Caco-2 (cell line): ENCODE measurements at regions not wholly inside any gene's neighbourhood (a gene's known extent, or its start where the extent isn't known, plus 50 kb on each side); places are given as distances from the start of the nearest gene placed in this dataset.

ENCODE experiments used
- BruUV-seq: library from RNA; stranded (reverse); fragments of 400-500 nt; replicated peaks from 2 replicates; lab custom pipeline; 2021; lab: Mats Ljungman, UMichigan
- CTCF ChIA-PET: fragments of 300-600 bp; sonication (Branson Sonifier 250); formaldehyde crosslinking; loops from one replicate; lab custom pipeline; 2022; ENCODE audit warnings: antibody characterized with exemption; lab: Charles Lee
- POLR2A ChIA-PET: fragments of 300-600 bp; sonication (Branson Sonifier 250); formaldehyde crosslinking; loops from one replicate; lab custom pipeline; 2022; ENCODE audit warnings: antibody characterized with exemption; lab: Charles Lee
- DNase-seq, 2 experiments: peaks; one replicate each; pipeline versions ENCODE4 v3.0.0 to v3.0.0-alpha.2; 2020 to 2022
- H3K27me3 ChIP-seq: replicated peaks from 2 replicates; pipeline ENCODE4 v1.6.0; 2011; ENCODE audit warnings: low read length; ENCODE audit not compliant: control insufficient read depth, insufficient read depth
- H3K36me3 ChIP-seq: 2 replicates; pipeline ENCODE4 v1.5.1; 2011; ENCODE audit warnings: low read length; ENCODE audit not compliant: control insufficient read depth, insufficient read depth
- H3K4me1 ChIP-seq: fragments of 250-450 bp; sonication (Bioruptor Pico); 2 replicates; pipeline ENCODE4 v1.5.1; 2020; ENCODE audit warnings: mild to moderate bottlenecking
- H3K4me3 ChIP-seq: 2 replicates; pipeline ENCODE4 v1.5.1; 2011; ENCODE audit warnings: low read depth, mild to moderate bottlenecking, control low read depth, low read length
- H3K9me3 ChIP-seq: fragments of 250-450 bp; sonication (Bioruptor Pico); 2 replicates; pipeline ENCODE4 v1.5.1; 2020; ENCODE audit warnings: mild to moderate bottlenecking, moderate library complexity
- H3K27ac Mint-ChIP-seq: one replicate; pipeline ENCODE4 v1.8.0; 2022; ENCODE audit warnings: mixed read lengths; ENCODE audit not compliant: unreplicated experiment
- H3K27me3 Mint-ChIP-seq: one replicate; pipeline ENCODE4 v1.8.0; 2022; ENCODE audit warnings: mixed read lengths; ENCODE audit not compliant: insufficient read depth, unreplicated experiment
- H3K36me3 Mint-ChIP-seq: one replicate; pipeline ENCODE4 v1.8.0; 2022; ENCODE audit warnings: mild to moderate bottlenecking, mixed read lengths; ENCODE audit not compliant: insufficient read depth, unreplicated experiment
- H3K4me1 Mint-ChIP-seq: one replicate; pipeline ENCODE4 v1.8.0; 2022; ENCODE audit warnings: low read depth, mixed read lengths; ENCODE audit not compliant: unreplicated experiment
- H3K4me3 Mint-ChIP-seq: one replicate; pipeline ENCODE4 v1.8.0; 2022; ENCODE audit warnings: mild to moderate bottlenecking, moderate library complexity, mixed read lengths; ENCODE audit not compliant: unreplicated experiment
- H3K9me3 Mint-ChIP-seq: one replicate; pipeline ENCODE4 v1.8.0; 2022; ENCODE audit warnings: mixed read lengths; ENCODE audit not compliant: unreplicated experiment
- CTCF ChIP-seq, 2 experiments: fragments of 200-600 bp in 1 of 2; IDR thresholded peaks; 1 replicate in 1 of 2; 2 replicates in 1 of 2; pipeline versions ENCODE4 v1.5.1 to v1.8.0; 2011 to 2022; ENCODE audit warnings: antibody characterized with exemption in 1 of 2, control low read depth in 1 of 2, inconsistent platforms in 1 of 2, low read depth in 1 of 2, low read length in 1 of 2, mild to moderate bottlenecking in 1 of 2, moderate library complexity in 1 of 2; ENCODE audit not compliant: insufficient read depth in 1 of 2, severe bottlenecking in 1 of 2, unreplicated experiment in 1 of 2
- intact Hi-C: fragments of 100-400 bp; cut with micrococcal nuclease; formaldehyde crosslinking; loops from one replicate; pipeline ENCODE4 v1.10.0; 2022; ENCODE audit not compliant: unreplicated experiment

GRCh38 chr21:15659753-15660422 is 69.9 kb upstream of the USP25 start:
- intact Hi-C loops, result loop anchor here (1.0 kb wide), 3 partner anchors 21 to 69 kb away; partner anchors contain the start of gene USP25
- H3K36me3 Mint-ChIP-seq, result no peaks in the 10 kb centered on the region
- H3K4me3 ChIP-seq, result peak overlapping the region; percentile 5; the same call in 1 of the 2 replicates

GRCh38 chr21:15660423-15660804 is 69.4 kb upstream of the USP25 start:
- CTCF ChIA-PET, result interaction anchor here (0.6 kb wide), 1 partner anchor 75 kb away, joined by 4 read pairs; no protein-coding TSS in a partner anchor
- peak overlapping the region; percentile 67 for H3K4me3 Mint-ChIP-seq
- peak overlapping the region; percentile 95 for H3K27ac Mint-ChIP-seq
- Histone ChIP-seq H3K27me3 (no peaks in the 10 kb centered on the region), H3K4me1 (peaks cover 34% of the 10 kb centered on the region), H3K4me3 (peak overlapping the region; percentile 5; the same call in 1 of the 2 replicates), H3K9me3 (no peaks in the 10 kb centered on the region), H3K36me3 (no peaks in the 10 kb centered on the region)
- no peaks in the 10 kb centered on the region for H3K27me3 Mint-ChIP-seq
- POLR2A ChIA-PET, result no interaction called here
- intact Hi-C loops, result loop anchor here (1.0 kb wide), 3 partner anchors 21 to 69 kb away; partner anchors contain the start of gene USP25
- peaks cover 32% of the 10 kb centered on the region for H3K4me1 Mint-ChIP-seq
- TF ChIP-seq CTCF (IDR thresholded peaks at IDR 0.05; ENCODE audit: insufficient read depth in 1 of 2, low read depth in 1 of 2, low read length in 1 of 2, severe bottlenecking in 1 of 2, unreplicated experiment in 1 of 2), result no peak
- DNase-seq, result no peak
- no peaks in the 10 kb centered on the region for H3K36me3 Mint-ChIP-seq
- no TSS peak for BruUV-seq
- no peaks in the 10 kb centered on the region for H3K9me3 Mint-ChIP-seq

More at GRCh38 chr21:15659753-15660422, 69.9 kb upstream of the USP25 start:
- POLR2A ChIA-PET, result no interaction called here
- Mint-ChIP-seq H3K9me3 (no peaks in the 10 kb centered on the region), H3K27me3 (no peaks in the 10 kb centered on the region), H3K27ac (peak overlapping the region; percentile 95), H3K4me1 (peaks cover 32% of the 10 kb centered on the region), H3K4me3 (peak overlapping the region; percentile 67)
- no TSS peak for BruUV-seq
- no peak for TF ChIP-seq CTCF (IDR thresholded peaks at IDR 0.05; ENCODE audit: insufficient read depth in 1 of 2, low read depth in 1 of 2, low read length in 1 of 2, severe bottlenecking in 1 of 2, unreplicated experiment in 1 of 2)
- Histone ChIP-seq H3K4me1 (peaks cover 34% of the 10 kb centered on the region), H3K9me3 (no peaks in the 10 kb centered on the region; the same call in 1 of the 2 replicates), H3K36me3 (no peaks in the 10 kb centered on the region), H3K27me3 (no peaks in the 10 kb centered on the region)
- CTCF ChIA-PET, result interaction anchor here (0.6 kb wide), 1 partner anchor 76 kb away, joined by 4 read pairs; no protein-coding TSS in a partner anchor
- peak; percentile 72 to 78 for DNase-seq

GRCh38 chr21:15667010-15667409 is 62.8 kb upstream of the USP25 start:
- no peak overlapping the region for H3K4me3 ChIP-seq
- H3K9me3 ChIP-seq, result no peaks in the 10 kb centered on the region
- intact Hi-C loops, result loop anchor here (5.0 kb wide), 1 partner anchor 160 kb away; no protein-coding TSS in a partner anchor
- TF ChIP-seq CTCF (IDR thresholded peaks at IDR 0.05; ENCODE audit: insufficient read depth in 1 of 2, low read depth in 1 of 2, low read length in 1 of 2, severe bottlenecking in 1 of 2, unreplicated experiment in 1 of 2), result no peak
- no peak overlapping the region for H3K27ac Mint-ChIP-seq
- H3K36me3 ChIP-seq, result no peaks in the 10 kb centered on the region
- CTCF ChIA-PET, result no interaction called here
- POLR2A ChIA-PET, result no interaction called here
- H3K27me3 ChIP-seq, result no peaks in the 10 kb centered on the region
- peaks cover 7% of the 10 kb centered on the region for H3K4me1 Mint-ChIP-seq
- no peak overlapping the region for H3K4me3 Mint-ChIP-seq
- no peaks in the 10 kb centered on the region for H3K36me3 Mint-ChIP-seq
- peaks cover 5% of the 10 kb centered on the region; the same call in 1 of the 2 replicates for H3K4me1 ChIP-seq
- H3K27me3 Mint-ChIP-seq, result no peaks in the 10 kb centered on the region
- DNase-seq, result no peak
- no peaks in the 10 kb centered on the region for H3K9me3 Mint-ChIP-seq
- BruUV-seq, result no TSS peak
